ENCODE measurements at regions not wholly inside any gene's neighbourhood (a gene's known extent, or its start where the extent isn't known, plus 50 kb on each side); places are given as distances from the start of the nearest gene placed in this dataset.

DNA sequence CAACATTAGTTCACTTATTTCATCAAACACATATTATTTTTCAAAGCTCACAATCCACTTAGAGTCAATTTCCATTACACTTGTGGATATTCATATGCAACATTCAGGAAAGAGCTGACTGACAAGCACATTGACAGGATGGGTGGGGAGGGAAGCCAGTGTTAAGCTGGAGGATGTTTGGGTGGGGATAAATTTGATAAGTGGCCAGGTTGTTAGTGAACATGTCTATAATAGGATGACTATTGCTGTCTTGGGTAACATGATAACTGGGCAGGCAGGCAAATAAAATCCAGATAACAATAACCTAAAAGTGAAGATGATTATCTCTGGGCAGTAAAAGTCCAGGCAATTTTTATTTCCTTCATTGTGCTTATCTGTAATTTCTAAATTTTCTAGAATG lies 73.8 kb upstream of the OSBPL8 start:
- Histone ChIP-seq H3K27ac (peak overlapping the region in 1 of 2 donors; percentile 62), H3K4me3 (no peak overlapping the region), H3K4me1 (no peaks in the 10 kb centered on the region), H3K9me3 (no peaks in the 10 kb centered on the region), H3K36me3 (no peaks in the 10 kb centered on the region), H3K27me3 (no peaks in the 10 kb centered on the region)
- intact Hi-C loops (cut with DNase I; ENCODE audit: low total_unique reads) = no loop called here
- no peak for TF ChIP-seq POLR2A (IDR thresholded peaks at IDR 0.05)
- TF ChIP-seq, protein P1, sequence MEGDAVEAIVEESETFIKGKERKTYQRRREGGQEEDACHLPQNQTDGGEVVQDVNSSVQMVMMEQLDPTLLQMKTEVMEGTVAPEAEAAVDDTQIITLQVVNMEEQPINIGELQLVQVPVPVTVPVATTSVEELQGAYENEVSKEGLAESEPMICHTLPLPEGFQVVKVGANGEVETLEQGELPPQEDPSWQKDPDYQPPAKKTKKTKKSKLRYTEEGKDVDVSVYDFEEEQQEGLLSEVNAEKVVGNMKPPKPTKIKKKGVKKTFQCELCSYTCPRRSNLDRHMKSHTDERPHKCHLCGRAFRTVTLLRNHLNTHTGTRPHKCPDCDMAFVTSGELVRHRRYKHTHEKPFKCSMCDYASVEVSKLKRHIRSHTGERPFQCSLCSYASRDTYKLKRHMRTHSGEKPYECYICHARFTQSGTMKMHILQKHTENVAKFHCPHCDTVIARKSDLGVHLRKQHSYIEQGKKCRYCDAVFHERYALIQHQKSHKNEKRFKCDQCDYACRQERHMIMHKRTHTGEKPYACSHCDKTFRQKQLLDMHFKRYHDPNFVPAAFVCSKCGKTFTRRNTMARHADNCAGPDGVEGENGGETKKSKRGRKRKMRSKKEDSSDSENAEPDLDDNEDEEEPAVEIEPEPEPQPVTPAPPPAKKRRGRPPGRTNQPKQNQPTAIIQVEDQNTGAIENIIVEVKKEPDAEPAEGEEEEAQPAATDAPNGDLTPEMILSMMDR (IDR thresholded peaks at IDR 0.05) = no peak
- no peak for DNase-seq

DNA sequence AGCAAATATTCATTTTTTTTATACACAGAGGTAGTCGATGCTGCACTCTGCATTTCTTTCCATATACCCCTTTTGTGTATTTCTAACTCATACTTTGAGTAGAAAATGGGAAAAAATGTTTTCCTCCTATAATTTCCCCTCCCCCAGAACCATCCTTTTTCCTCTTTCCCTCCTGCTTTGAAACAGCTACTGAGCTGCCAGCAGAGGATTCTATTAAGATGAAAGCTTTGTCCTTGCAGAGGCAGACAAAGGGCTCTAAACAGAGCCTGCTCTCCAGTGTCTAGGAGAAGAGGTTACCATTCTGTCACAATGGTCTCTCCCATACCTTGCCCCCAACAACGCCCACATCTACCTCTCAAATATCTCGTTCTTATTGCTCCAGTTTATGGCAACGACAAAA lies 74.6 kb upstream of the OSBPL8 start:
- H3K9me3 ChIP-seq = no peaks in the 10 kb centered on the region
- no peaks in the 10 kb centered on the region for H3K36me3 ChIP-seq
- peak overlapping the region in 1 of 2 donors; percentile 24 for H3K27ac ChIP-seq
- TF ChIP-seq, protein P1 (IDR thresholded peaks at IDR 0.05) = no peak
- TF ChIP-seq POLR2A (IDR thresholded peaks at IDR 0.05) = no peak
- intact Hi-C loops (cut with DNase I; ENCODE audit: low total_unique reads) = no loop called here
- no peaks in the 10 kb centered on the region for H3K4me1 ChIP-seq
- H3K4me3 ChIP-seq = no peak overlapping the region
- H3K27me3 ChIP-seq = no peaks in the 10 kb centered on the region
- no peak for DNase-seq

DNA sequence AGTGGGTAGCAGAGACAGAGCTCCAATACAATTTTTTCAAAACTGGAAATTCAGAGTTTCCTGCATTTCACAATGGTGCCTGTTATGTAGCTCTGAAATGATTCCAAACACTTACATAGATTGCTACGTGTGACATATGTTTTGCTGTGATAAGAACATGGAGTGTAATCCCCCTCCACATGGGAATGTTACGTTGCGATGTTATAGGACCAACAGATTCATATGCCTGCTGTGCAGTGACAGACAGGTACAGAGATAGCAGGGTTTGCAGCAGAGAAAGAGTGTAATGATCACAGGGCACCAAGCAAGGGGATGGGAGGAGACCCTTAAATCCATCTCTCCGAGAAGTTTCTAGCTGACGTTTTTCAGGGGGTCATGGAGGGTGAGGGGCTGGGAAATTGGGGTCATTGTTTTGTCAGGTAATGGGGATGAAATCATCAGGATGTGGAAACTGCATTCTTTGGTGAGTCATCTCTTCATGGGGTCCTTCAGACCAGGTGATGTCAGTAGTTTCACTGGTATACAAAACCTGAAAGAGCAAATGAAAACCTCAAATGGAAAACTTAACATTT lies 76.6 kb upstream of the OSBPL8 start:
- no peak for DNase-seq
- Histone ChIP-seq H3K27me3 (no peaks in the 10 kb centered on the region), H3K36me3 (no peaks in the 10 kb centered on the region), H3K4me3 (no peak overlapping the region), H3K9me3 (no peaks in the 10 kb centered on the region), H3K27ac (no peak overlapping the region), H3K4me1 (no peaks in the 10 kb centered on the region)
- intact Hi-C loops (cut with DNase I; ENCODE audit: low total_unique reads) = no loop called here
- TF ChIP-seq POLR2A (IDR thresholded peaks at IDR 0.05) = no peak
- TF ChIP-seq, protein P1 (IDR thresholded peaks at IDR 0.05) = no peak

DNA sequence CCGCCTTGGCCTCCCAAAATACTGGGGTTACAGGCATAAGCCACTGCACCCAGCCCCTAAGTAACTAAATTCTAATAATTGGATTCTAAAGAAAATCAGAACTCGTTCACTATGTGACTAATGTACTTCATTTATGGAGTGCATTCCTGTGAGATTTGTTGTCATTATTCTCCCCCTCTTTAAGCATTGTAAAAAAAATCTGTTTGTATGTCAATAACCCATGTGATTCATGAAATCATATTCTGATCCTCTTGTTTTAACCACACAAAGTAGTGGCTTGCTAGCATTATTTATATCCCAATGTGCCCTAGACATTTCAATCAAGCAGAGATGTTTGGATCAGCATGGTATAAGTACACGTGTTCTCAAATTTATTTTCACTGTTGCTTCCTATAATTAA lies 78.2 kb upstream of the OSBPL8 start:
- Histone ChIP-seq H3K27ac (no peak overlapping the region), H3K36me3 (no peaks in the 10 kb centered on the region), H3K9me3 (no peaks in the 10 kb centered on the region), H3K4me1 (no peaks in the 10 kb centered on the region), H3K4me3 (no peak overlapping the region), H3K27me3 (no peaks in the 10 kb centered on the region)
- TF ChIP-seq, protein P1 (IDR thresholded peaks at IDR 0.05) = no peak
- no peak for TF ChIP-seq POLR2A (IDR thresholded peaks at IDR 0.05)
- no peak for DNase-seq
- intact Hi-C loops (cut with DNase I; ENCODE audit: low total_unique reads) = no loop called here

DNA sequence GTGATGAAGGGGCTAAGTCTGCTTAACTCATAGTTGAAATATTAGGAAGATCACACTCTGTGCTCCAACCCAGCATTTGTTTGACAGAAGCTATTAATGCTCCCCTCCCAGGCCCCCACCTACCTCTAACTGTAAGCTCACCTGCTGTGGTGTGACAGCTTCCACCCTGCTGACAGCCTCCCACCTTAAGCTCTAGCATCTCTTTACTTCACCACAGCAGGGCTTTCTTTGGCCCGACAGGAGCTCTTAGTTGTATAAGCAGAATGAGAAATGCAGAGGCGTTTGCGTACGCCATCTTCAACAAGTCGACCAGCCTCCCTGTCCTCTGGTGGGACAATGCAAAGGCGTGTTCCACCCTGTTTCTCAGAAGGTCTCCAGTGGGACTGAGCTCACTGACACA lies 80.1 kb upstream of the OSBPL8 start:
- intact Hi-C loops (cut with DNase I; ENCODE audit: low total_unique reads) = no loop called here
- Histone ChIP-seq H3K9me3 (no peaks in the 10 kb centered on the region), H3K27ac (no peak overlapping the region), H3K36me3 (no peaks in the 10 kb centered on the region), H3K4me3 (no peak overlapping the region), H3K4me1 (no peaks in the 10 kb centered on the region), H3K27me3 (no peaks in the 10 kb centered on the region)
- DNase-seq = no peak
- no peak for TF ChIP-seq POLR2A (IDR thresholded peaks at IDR 0.05)
- TF ChIP-seq, protein P1 (IDR thresholded peaks at IDR 0.05) = no peak
